ENCODE measurements at regions not wholly inside any gene's neighbourhood (a gene's known extent, or its start where the extent isn't known, plus 50 kb on each side); places are given as distances from the start of the nearest gene placed in this dataset.

GRCh38 chr18:66742832-66743231, 138.9 kb upstream of the CDH19 start:
- DNase-seq (ENCODE audit: low spot score): no peak

GRCh38 chr18:66735933-66736332, 132.0 kb upstream of the CDH19 start:
- DNase-seq (ENCODE audit: low spot score): no peak

DNA sequence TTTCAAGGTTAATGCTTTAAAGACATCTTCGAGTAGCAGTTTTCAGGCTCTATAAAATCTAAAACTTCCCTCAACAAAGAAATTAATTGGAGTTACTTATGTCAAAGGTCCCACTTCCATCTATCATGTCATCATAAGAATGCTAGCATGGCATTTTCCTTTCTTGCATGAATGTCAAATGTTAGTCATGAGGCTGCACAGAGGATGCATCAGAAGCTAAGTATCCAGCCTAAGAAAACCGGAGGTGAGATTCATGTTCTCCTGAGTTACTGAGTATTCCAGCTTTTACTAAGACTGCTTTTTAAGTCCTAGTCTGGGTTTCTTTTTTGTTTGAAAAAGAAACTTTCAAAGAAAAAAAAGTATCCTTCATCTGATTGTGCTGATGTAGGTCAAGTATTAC, 130.6 kb upstream of the CDH19 start:
- DNase-seq (ENCODE audit: low spot score): no peak

- no peak for DNase-seq (ENCODE audit: low spot score)
Measured at GRCh38 chr18:66731890-66732289, 128.0 kb upstream of the CDH19 start.

DNA sequence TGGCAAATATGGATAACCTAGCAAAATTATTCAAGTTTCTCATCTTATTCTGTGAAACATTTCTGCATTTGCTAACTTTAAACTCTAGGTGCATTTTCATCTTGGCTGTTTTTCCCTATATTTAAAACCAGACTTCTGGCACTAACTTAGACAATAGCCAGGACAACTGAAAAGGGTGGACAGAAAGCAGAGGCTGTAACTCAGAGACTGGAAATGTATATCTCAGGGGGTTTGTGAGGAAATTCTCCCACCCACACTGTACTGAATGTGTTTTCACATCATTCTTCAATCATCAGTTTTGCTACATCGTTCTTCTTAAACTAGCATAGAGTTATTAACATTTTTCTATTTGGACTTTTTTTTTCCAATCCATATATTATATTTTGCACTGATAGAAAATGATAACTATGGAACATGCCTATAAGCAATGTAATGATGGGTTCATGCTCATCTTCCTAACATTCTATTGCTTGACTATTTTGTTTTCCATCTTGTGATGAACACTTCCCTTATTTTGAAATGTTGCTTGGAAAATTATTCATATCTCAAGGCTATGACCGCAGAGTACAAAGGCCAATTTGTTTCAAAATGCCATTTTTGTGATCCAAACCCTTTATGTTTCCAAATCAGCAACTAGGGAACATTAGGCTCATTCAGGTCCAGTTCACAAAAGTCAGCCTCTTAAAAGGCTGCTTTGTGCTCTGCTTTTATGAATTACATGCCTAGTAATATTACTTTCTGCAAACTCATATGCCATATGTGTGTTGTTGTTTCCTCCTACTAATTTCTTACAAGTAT, 125.8 kb upstream of the CDH19 start:
- DNase-seq (ENCODE audit: low spot score): no peak

- DNase-seq (ENCODE audit: low spot score): no peak
Measured at GRCh38 chr18:66728951-66729350, 125.1 kb upstream of the CDH19 start.

DNA sequence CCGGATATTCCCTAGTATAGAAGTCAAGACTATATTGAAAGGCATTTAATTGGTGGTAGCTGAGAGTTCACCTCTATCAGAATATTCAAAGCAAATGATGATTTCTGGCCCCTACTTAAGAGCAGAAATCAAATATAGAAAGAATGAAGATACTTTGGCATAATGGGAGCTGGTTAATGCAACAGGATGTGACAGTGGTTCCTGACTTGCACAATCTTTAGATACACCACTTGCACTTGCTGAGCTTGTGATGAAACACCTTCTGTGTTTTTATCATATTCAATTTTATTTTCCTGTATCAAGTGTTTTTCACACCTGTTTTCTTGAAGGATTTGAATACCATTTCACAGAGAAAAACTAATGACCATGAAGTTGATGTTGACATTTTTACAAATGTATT, 124.1 kb upstream of the CDH19 start:
- DNase-seq (ENCODE audit: low spot score): no peak

DNA sequence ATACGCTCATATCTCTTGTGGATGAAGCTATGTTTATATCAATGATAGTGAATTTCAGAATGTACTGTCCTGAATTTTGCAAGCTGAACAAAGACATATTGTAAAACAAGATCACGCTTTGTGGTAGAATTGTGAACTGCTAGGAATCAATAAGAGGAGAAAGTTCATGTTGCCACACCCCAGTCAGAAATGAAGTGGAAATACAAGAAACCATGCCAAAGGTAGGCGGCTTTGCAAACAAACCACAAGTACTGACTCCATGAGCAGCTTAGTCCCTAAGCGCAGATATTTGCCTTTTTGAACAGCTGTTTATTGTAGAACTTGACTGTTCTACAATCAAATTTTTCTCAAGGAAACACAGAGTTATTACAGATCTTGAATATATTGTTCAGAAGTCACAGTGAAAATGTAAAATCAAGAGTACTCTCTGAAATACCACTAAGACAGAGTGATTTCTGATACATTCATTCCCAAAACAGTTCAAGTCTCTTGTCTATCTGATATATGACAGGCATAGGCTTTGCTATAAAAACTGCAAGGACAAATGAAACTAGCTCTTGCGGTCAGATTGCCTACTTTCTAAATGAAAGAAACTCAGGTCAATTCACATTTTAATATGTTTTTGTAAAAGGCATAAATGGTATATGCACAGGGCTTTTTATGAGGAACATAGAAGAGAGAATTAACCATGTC, 120.9 kb upstream of the CDH19 start:
- no peak for DNase-seq (ENCODE audit: low spot score)

DNA sequence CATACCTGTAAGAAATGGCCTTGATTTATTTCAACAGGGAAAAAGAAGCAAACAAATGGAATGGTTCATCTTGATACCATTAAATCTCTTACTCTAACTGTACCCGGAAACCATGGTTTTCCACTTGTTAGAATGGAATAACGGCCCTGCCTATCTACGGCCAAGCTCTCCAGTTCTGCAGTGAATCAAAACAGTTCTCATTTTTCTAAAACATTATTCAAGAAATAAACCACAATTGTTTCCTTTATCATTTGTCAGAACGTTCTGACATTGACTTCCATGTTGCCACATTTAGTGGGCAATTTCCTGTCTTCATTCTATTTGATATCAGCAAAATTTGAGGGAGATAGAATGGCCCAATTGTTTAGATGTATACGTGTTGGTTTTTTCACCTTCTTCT, 118.8 kb upstream of the CDH19 start:
- DNase-seq (ENCODE audit: low spot score): no peak

GRCh38 chr18:66708646-66709045, 104.8 kb upstream of the CDH19 start:
- no peak for DNase-seq (ENCODE audit: low spot score)

DNA sequence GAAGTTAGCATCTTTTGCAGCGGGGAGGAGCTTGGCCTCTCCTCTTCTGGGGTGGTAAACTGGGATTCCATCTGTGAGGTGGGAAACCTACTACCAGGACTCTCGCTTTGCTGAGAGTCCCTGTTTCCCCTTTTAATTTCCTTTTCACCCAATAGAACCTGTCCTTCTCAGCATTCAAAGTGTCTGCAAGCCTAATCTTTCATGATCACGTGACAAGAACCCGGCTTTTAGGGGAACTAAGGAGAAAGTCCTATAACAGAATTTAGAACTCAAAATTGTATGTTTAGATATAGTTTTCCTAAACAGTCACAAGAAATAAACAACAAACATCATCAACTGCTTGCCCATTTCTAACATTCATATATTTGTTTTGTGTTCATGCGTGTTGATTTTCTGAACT, 103.6 kb upstream of the CDH19 start:
- DNase-seq (ENCODE audit: low spot score): no peak

- DNase-seq (ENCODE audit: low spot score): no peak
Measured at GRCh38 chr18:66695281-66695680, 91.4 kb upstream of the CDH19 start.

GRCh38 chr18:66694852-66695251, 91.0 kb upstream of the CDH19 start:
- DNase-seq (ENCODE audit: low spot score): no peak

GRCh38 chr18:66687635-66688034, 83.7 kb upstream of the CDH19 start:
- DNase-seq (ENCODE audit: low spot score): no peak

GRCh38 chr18:66682855-66683322, 79.0 kb upstream of the CDH19 start:
- no peak for DNase-seq (ENCODE audit: low spot score)

- DNase-seq (ENCODE audit: low spot score): no peak
Measured at GRCh38 chr18:66676699-66677098, 72.8 kb upstream of the CDH19 start.

DNA sequence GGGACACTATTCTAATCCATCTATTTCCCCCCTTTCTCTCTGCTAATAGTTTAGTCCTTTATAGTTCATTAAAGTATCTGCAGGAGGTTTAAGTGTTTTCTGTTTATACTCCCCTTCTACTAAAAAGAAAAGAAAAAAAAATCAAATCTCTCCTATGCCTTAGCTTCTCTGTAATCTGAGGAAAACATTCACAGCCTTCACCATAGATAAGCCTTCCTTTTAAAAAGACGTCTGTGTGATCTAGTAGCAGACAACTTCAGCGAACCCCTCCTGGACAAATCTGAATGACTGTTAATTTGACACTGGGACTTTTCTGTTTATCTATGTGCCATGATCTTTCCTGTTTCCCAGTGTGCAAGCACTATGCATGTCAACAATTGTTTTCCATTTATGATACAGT, 70.4 kb upstream of the CDH19 start:
- DNase-seq (ENCODE audit: low spot score): no peak

DNA sequence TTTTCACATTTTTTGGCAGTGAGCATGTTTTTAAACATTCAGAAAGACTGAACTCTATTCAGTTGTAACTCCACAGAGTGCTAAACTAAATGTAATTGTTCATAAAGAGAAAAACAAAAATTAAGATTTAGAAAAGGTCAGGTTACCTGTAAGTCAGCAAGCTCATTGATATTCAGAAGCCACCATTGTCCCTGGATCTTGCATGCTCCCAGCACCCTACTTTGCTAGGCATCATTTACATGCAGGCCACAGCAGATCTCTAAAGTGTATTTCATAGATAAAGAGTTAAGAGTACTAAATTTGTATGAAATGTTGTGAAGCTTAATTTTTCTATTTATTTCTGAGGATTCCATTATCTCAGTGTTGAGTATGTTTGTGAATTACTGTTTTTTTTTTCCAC, 64.8 kb upstream of the CDH19 start:
- DNase-seq (ENCODE audit: low spot score): no peak

GRCh38 chr18:66662632-66663031, 58.7 kb upstream of the CDH19 start:
- DNase-seq (ENCODE audit: low spot score): no peak

GRCh38 chr18:66655407-66655806, 51.5 kb upstream of the CDH19 start:
- no peak for DNase-seq (ENCODE audit: low spot score)

Data from H4 (cell line).